ENCODE measurements at regions not wholly inside any gene's neighbourhood (a gene's known extent, or its start where the extent isn't known, plus 50 kb on each side); places are given as distances from the start of the nearest gene placed in this dataset.

DNA sequence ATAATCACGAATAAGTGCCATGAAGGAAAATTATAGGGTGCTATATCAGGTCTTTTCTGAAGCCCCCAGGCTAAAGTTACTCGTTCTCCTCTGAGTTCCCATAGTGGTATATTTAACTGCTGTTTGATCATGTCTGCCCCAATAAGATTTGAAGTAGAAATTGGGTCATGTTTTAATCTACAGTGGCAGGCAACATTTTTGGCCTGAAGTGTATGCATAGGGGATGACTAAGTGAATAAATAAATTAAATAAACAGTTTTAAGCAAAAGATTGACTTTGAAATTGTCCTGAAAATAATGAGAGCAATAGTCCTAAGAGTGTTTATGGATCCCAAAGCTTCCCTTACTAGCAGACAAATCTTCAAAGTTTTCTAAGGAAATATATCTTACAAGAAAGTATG, 500.9 kb downstream of the TNS1 start:
- ATAC-seq (replicated peaks in 1 of 4): no peak
- Mint-ChIP-seq H3K36me3 (no peaks in the 10 kb centered on the region), H3K9me3 (no peaks in the 10 kb centered on the region), H3K27ac (no peak overlapping the region), H3K27me3 (peaks cover 0 to 3% of the 10 kb centered on the region in 2 donors), H3K4me3 (no peak overlapping the region), H3K4me1 (no peaks in the 10 kb centered on the region)
- Histone ChIP-seq H3K27me3 (replicated peaks in 1 of 2; ENCODE audit: control insufficient read depth in 2 of 2, extremely low read depth in 1 of 2, insufficient read depth in 2 of 2, low read length in 1 of 2) (no peaks in the 10 kb centered on the region), H3K4me1 (ENCODE audit: control insufficient read depth in 1 of 2, extremely low read depth in 1 of 2, insufficient read depth in 2 of 2, low read length in 2 of 2) (no peaks in the 10 kb centered on the region), H3K9me3 (no peaks in the 10 kb centered on the region), H3K27ac (ENCODE audit: low read length) (no peak overlapping the region), H3K4me3 (ENCODE audit: control insufficient read depth in 1 of 2, extremely low read depth in 1 of 2, low read length in 1 of 2) (no peak overlapping the region), H3K36me3 (ENCODE audit: control insufficient read depth in 2 of 2, extremely low read depth in 1 of 2, insufficient read depth in 1 of 2, low read length in 1 of 2) (no peaks in the 10 kb centered on the region)
- CTCF ChIA-PET: no interaction called here
- no peak for DNase-seq
- no CpG with 5 or more reads among the region's 2 CpGs for WGBS (ENCODE audit: insufficient coverage)
- POLR2A ChIA-PET: no interaction called here

GRCh38 chr2:217497843-217498377, 504.9 kb downstream of the TNS1 start:
- ChIA-PET POLR2A (no interaction called here), CTCF (no interaction called here)
- Histone ChIP-seq H3K4me3 (ENCODE audit: control insufficient read depth in 1 of 2, extremely low read depth in 1 of 2, low read length in 1 of 2) (no peak overlapping the region), H3K36me3 (ENCODE audit: control insufficient read depth in 2 of 2, extremely low read depth in 1 of 2, insufficient read depth in 1 of 2, low read length in 1 of 2) (no peaks in the 10 kb centered on the region), H3K4me1 (ENCODE audit: control insufficient read depth in 1 of 2, extremely low read depth in 1 of 2, insufficient read depth in 2 of 2, low read length in 2 of 2) (no peaks in the 10 kb centered on the region), H3K9me3 (no peaks in the 10 kb centered on the region), H3K27ac (ENCODE audit: low read length) (no peak overlapping the region), H3K27me3 (replicated peaks in 1 of 2; ENCODE audit: control insufficient read depth in 2 of 2, extremely low read depth in 1 of 2, insufficient read depth in 2 of 2, low read length in 1 of 2) (no peaks in the 10 kb centered on the region)
- DNase-seq: no peak
- ATAC-seq (replicated peaks in 1 of 4): no peak
- Mint-ChIP-seq H3K4me3 (no peak overlapping the region), H3K9me3 (peaks cover 4 to 7% (median 5%) of the 10 kb centered on the region in 3 donors), H3K36me3 (no peaks in the 10 kb centered on the region), H3K4me1 (no peaks in the 10 kb centered on the region), H3K27me3 (peaks cover 0 to 8% of the 10 kb centered on the region in 2 donors), H3K27ac (no peak overlapping the region)
- WGBS (ENCODE audit: insufficient coverage): no CpG with 5 or more reads among the region's 3 CpGs

DNA sequence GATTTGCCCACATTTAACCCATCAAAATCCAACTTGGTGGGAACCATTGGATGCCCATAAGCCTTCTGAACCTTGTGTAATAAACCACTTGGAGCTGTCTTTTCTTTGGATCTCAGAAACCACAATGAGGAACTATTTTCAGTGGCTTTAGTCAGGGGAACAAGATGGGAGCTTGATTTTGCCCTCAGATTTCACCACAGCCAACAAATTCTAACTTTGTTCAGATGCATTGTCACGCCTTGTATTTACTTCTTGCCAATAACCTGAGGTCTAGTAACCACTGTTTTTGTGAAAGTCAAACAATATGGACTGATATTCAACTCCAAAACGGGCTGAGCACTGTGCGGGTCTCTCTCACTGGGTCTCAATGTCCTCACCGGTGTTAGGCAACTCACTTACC, 508.2 kb downstream of the TNS1 start:
- 30% methylated on average over 2 of the region's 4 CpGs for WGBS (ENCODE audit: insufficient coverage)
- Mint-ChIP-seq H3K4me3 (no peak overlapping the region), H3K4me1 (no peaks in the 10 kb centered on the region), H3K36me3 (no peaks in the 10 kb centered on the region), H3K27ac (no peak overlapping the region), H3K27me3 (peaks cover 0 to 8% of the 10 kb centered on the region in 2 donors), H3K9me3 (peaks cover 4 to 7% (median 5%) of the 10 kb centered on the region in 3 donors)
- CTCF ChIA-PET: interaction anchor here in 1 of 2 donors (0.7 kb wide), 1 partner anchor 316 kb away, joined by 3 read pairs; no protein-coding TSS in a partner anchor
- Histone ChIP-seq H3K9me3 (no peaks in the 10 kb centered on the region), H3K36me3 (ENCODE audit: control insufficient read depth in 2 of 2, extremely low read depth in 1 of 2, insufficient read depth in 1 of 2, low read length in 1 of 2) (no peaks in the 10 kb centered on the region), H3K4me3 (ENCODE audit: control insufficient read depth in 1 of 2, extremely low read depth in 1 of 2, low read length in 1 of 2) (no peak overlapping the region), H3K4me1 (ENCODE audit: control insufficient read depth in 1 of 2, extremely low read depth in 1 of 2, insufficient read depth in 2 of 2, low read length in 2 of 2) (no peaks in the 10 kb centered on the region), H3K27me3 (replicated peaks in 1 of 2; ENCODE audit: control insufficient read depth in 2 of 2, extremely low read depth in 1 of 2, insufficient read depth in 2 of 2, low read length in 1 of 2) (no peaks in the 10 kb centered on the region), H3K27ac (ENCODE audit: low read length) (no peak overlapping the region)
- no peak for DNase-seq
- no peak for ATAC-seq (replicated peaks in 1 of 4)
- POLR2A ChIA-PET: no interaction called here

GRCh38 chr2:217491271-217491670, 511.5 kb downstream of the TNS1 start:
- Mint-ChIP-seq H3K4me1 (no peaks in the 10 kb centered on the region), H3K9me3 (peaks cover 4 to 7% (median 5%) of the 10 kb centered on the region in 3 donors), H3K4me3 (no peak overlapping the region), H3K36me3 (no peaks in the 10 kb centered on the region), H3K27ac (no peak overlapping the region), H3K27me3 (peaks cover 0 to 5% of the 10 kb centered on the region in 2 donors)
- Histone ChIP-seq H3K4me3 (ENCODE audit: control insufficient read depth in 1 of 2, extremely low read depth in 1 of 2, low read length in 1 of 2) (no peak overlapping the region), H3K27me3 (replicated peaks in 1 of 2; ENCODE audit: control insufficient read depth in 2 of 2, extremely low read depth in 1 of 2, insufficient read depth in 2 of 2, low read length in 1 of 2) (no peaks in the 10 kb centered on the region), H3K9me3 (no peaks in the 10 kb centered on the region), H3K27ac (ENCODE audit: low read length) (no peak overlapping the region), H3K4me1 (ENCODE audit: control insufficient read depth in 1 of 2, extremely low read depth in 1 of 2, insufficient read depth in 2 of 2, low read length in 2 of 2) (no peaks in the 10 kb centered on the region), H3K36me3 (ENCODE audit: control insufficient read depth in 2 of 2, extremely low read depth in 1 of 2, insufficient read depth in 1 of 2, low read length in 1 of 2) (no peaks in the 10 kb centered on the region)
- WGBS (ENCODE audit: insufficient coverage): no CpG with 5 or more reads among the region's 2 CpGs
- CTCF ChIA-PET: no interaction called here
- POLR2A ChIA-PET: no interaction called here
- ATAC-seq (replicated peaks in 1 of 4) (no peak), DNase-seq (no peak)

- DNase-seq: no peak
- Histone ChIP-seq H3K36me3 (ENCODE audit: control insufficient read depth in 2 of 2, extremely low read depth in 1 of 2, insufficient read depth in 1 of 2, low read length in 1 of 2) (no peaks in the 10 kb centered on the region), H3K27me3 (replicated peaks in 1 of 2; ENCODE audit: control insufficient read depth in 2 of 2, extremely low read depth in 1 of 2, insufficient read depth in 2 of 2, low read length in 1 of 2) (no peaks in the 10 kb centered on the region), H3K4me1 (ENCODE audit: control insufficient read depth in 1 of 2, extremely low read depth in 1 of 2, insufficient read depth in 2 of 2, low read length in 2 of 2) (no peaks in the 10 kb centered on the region), H3K4me3 (ENCODE audit: control insufficient read depth in 1 of 2, extremely low read depth in 1 of 2, low read length in 1 of 2) (no peak overlapping the region), H3K27ac (ENCODE audit: low read length) (no peak overlapping the region), H3K9me3 (no peaks in the 10 kb centered on the region)
- peaks cover 0 to 5% of the 10 kb centered on the region in 2 donors for H3K27me3 Mint-ChIP-seq
- no peak overlapping the region for H3K27ac Mint-ChIP-seq
- 89% methylated on average over 17 of the region's 25 CpGs for WGBS (ENCODE audit: insufficient coverage)
- CTCF ChIA-PET: no interaction called here
- no peaks in the 10 kb centered on the region for H3K4me1 Mint-ChIP-seq
- no peak overlapping the region for H3K4me3 Mint-ChIP-seq
- no peak for ATAC-seq (replicated peaks in 1 of 4)
- peaks cover 4 to 7% (median 5%) of the 10 kb centered on the region in 3 donors for H3K9me3 Mint-ChIP-seq
- H3K36me3 Mint-ChIP-seq: no peaks in the 10 kb centered on the region
- POLR2A ChIA-PET: no interaction called here
Measured at GRCh38 chr2:217489145-217489960, 513.4 kb downstream of the TNS1 start.

GRCh38 chr2:217484046-217484445, 518.7 kb downstream of the TNS1 start:
- Mint-ChIP-seq H3K27me3 (no peaks in the 10 kb centered on the region), H3K36me3 (no peaks in the 10 kb centered on the region), H3K4me3 (no peak overlapping the region), H3K9me3 (no peaks in the 10 kb centered on the region), H3K27ac (no peak overlapping the region), H3K4me1 (no peaks in the 10 kb centered on the region)
- no peaks in the 10 kb centered on the region for H3K9me3 ChIP-seq
- no CpG with 5 or more reads among the region's 1 CpG for WGBS (ENCODE audit: insufficient coverage)
- H3K27ac ChIP-seq (ENCODE audit: low read length): no peak overlapping the region
- H3K27me3 ChIP-seq (replicated peaks in 1 of 2; ENCODE audit: control insufficient read depth in 2 of 2, extremely low read depth in 1 of 2, insufficient read depth in 2 of 2, low read length in 1 of 2): no peaks in the 10 kb centered on the region
- CTCF ChIA-PET: no interaction called here
- no peaks in the 10 kb centered on the region for H3K36me3 ChIP-seq (ENCODE audit: control insufficient read depth in 2 of 2, extremely low read depth in 1 of 2, insufficient read depth in 1 of 2, low read length in 1 of 2)
- DNase-seq (no peak), ATAC-seq (replicated peaks in 1 of 4) (no peak)
- H3K4me1 ChIP-seq (ENCODE audit: control insufficient read depth in 1 of 2, extremely low read depth in 1 of 2, insufficient read depth in 2 of 2, low read length in 2 of 2): no peaks in the 10 kb centered on the region
- POLR2A ChIA-PET: no interaction called here
- no peak overlapping the region for H3K4me3 ChIP-seq (ENCODE audit: control insufficient read depth in 1 of 2, extremely low read depth in 1 of 2, low read length in 1 of 2)
